ENCODE measurements at regions not wholly inside any gene's neighbourhood (a gene's known extent, or its start where the extent isn't known, plus 50 kb on each side); places are given as distances from the start of the nearest gene placed in this dataset.
"Not testable (repeated sequence)": the region's sequence is repeated elsewhere in the genome, so short reads cannot be mapped to it uniquely, and the experiment has no call there.

DNA sequence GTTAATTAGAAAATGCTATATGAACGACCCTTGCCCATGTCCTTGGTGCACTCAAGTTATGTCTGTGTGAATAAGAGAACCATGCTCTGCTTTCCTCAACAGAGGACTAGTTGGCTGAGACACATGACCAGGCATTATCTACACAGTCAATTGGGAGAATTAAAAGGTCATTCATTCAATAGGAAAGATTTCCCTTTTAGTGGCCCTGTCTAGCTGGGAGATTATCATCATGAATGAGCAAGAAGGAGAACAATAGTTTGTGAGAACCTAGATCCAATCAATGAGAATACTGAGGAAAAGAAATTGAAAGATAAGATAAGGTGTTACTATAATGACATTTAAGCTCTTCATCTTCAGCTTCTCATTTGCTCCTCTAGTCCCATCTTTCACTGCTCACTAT is 1033.4 kb upstream of the LCORL start:
- DNase-seq, result no peak

DNA sequence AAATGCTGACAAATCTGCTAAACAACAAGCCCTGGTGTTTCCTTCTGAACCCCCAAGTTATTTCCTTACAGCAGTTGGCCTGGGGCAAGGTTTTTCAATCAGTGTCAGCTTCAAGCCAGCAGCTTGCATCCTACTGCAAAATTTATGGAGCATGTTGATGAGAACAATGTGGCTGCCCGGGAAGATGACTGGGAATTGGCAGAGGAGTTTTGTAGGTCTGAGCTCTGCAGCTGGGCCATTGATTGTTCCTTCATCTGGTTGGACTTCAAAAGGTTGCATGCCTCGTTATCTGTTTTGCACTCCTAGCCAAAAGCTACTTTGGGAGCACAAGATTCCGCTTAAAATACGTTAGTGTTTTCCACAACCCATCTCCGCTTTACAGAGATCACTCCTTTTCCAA is 1030.3 kb upstream of the LCORL start:
- DNase-seq, result peak in 2 of 3 donors; percentile 57 to 79

DNA sequence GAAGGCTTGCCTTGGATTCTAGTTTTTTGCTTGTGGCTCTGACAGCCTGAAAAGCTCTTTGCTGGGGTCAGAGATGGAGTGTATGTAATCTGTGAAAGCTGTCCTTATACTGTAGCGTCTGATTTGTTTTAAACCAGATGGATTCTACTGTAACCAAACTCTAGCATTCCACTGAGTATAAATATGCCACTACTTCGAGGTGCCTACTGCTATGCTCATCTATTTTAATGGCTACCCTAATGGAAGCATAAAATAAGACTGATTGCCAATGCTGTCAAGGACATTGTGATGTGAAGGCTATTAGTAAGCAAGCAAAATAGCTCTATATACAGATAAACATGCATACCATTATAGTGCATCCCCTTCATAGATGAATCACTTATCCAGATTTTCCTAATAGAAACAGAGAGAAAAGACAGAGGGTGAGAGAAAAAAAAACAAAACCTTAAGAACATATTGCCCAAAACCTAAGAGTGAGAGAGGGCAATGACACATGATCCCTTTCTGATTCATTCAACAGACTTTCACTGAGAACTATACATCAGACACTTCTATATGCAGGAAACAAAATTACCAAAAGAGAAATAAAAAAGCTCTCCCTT is 1025.8 kb upstream of the LCORL start:
- DNase-seq, result peak in 1 of 3 donors; percentile 5

DNA sequence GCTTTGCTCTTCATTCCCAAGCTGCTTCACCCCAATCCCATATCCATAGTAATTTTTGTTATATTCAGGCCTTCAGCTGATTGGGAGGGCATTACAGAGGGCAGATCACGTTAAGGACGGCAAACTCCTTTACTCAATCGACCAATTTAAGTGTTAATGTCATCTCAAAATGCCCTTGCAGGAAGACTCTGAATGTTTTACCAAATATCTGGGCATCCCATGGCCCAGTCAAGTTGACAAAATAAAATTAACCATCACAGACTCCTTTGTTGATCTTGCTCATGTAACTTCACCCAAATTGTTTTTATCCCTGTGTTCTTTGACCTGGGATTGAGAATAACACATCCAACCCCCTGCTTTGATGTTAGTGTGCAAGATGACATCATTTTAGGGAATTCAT is 1018.3 kb upstream of the LCORL start:
- no peak for DNase-seq

DNA sequence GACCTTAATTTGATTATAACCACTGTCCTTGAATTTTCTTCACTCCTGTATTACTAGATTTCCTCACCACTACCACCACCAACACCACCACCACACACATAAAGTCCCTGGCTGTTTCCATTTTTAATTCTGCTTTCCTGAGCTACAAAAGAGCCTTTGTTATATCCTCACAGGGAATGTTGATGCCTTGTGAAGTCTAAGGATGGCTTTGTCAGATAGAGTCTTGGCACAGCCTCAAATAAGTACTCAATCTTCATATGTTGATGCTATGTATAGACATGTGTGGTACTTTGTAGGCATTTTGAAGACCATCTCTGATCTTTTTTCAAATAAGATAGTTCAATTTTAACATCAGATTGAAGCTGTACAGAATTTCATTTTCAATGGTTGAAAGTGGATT is 1016.7 kb upstream of the LCORL start:
- no peak for DNase-seq

DNA sequence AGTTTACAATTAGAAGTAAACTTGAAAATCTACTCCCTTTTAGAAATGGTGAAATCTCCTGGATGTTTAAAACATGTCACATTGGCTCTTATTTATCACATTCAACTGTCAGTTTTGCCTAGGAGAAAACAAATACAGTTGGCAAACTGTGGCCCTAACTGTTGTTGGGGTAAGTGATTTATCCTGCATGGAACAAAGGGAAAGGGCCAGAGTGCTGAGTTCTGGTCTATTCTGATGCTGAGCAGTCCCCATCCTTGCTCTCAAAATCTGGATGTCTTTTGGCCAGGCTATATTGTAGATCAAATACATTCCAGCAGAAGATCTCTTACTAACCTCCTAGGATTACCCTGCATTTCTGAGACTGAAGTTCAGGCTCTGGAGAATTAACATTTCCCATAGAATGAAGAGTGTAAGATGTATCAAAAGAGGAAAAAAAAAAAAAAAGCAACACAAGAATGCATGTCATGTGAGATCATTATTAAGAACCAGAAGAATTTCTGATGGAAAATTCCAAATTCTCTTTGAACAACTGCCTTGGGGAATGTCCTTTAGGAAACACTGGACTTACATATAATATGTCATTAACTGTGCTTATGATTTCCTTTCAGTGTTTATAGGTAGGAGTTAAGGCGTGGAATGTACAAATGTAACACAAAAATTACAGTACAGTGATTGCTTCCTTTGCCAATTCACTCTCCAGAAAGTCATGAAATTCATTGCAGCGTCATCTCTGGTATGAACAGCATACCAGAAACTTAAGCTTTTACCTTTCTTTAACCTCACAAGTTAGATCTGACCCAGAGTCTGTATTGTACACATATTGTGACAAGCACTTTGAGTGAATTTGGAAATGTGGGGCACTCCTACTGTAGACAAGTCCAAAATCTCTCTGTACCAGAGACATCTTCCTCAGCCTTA is 1012.5 kb upstream of the LCORL start:
- DNase-seq, result peak in 1 of 3 donors; percentile 39

DNA sequence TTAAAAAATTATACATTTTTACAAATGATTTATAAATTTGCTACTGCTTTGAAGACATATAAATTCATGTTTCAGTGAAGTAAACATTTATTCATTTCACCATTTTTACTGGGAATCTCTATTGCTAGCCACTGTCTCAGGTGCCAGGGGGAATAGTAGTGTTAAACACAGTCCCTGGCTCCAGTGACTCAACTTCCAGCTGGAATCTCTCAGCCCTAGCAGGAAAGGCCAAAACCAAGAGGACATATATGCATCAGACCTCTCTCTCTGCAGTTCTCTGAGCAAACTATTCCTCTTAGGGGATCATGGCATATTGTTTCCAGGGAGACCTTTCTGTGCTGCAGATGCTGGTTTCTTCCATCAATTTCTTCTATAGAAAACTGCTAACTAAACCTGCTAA is 1009.0 kb upstream of the LCORL start:
- DNase-seq, result no peak

DNA sequence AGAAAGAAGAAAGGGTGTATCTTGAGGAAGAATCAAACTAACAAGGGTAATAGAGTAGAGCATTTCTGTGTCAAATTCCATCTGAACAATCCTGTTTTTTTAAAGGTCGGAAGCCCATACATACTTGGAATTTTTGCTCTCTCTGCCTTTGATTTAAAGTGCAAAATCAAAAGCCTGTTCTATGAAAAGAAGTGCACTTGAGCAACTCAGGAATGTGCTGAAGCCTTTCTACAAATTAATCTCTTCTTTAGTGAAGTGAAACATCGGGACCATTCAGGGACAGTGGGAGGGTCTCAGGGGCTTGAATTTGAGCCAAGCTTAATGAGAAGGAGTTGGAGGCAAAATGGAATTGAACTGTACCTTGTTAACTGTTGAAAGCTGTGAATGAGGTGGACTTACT is 1008.5 kb upstream of the LCORL start:
- no peak for DNase-seq

DNA sequence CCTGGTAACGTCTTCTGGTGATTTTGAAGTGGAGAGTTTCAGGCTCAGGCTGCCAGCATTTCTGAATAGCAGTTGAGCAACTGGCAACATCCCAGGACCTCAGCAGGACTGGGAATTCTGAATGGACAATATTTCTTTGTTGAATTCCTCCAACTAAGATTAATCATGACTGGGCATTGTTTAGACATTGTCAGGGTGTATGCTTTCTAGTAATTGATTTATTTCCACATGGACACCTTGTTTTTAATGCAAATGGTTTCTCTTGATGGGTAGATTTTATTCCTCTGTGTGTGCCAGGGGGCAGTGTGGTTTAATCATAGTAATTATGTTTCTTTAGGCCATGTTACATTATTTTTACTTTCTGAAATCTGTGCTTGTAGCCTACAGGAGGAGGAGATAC is 1004.7 kb upstream of the LCORL start:
- peak; percentile 8 to 55 (median 33) for DNase-seq

DNA sequence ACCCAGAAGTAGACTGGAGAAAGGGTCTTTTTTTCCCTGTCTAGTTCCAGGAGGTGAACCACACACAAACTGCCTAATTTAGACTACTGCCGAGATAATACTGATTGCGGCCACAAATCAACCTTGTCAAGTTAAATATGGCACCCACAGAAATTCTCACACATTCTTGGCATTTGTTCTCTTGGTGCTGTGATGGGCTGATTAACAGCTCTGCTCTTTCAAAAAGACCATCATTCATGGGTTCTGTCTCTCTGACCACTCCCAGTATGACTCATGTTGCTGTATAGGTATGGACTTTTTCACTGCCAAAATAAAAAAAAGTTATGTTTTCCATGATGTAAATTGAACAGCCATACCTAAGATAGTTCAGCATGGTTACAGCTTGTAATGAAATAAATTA is 1003.5 kb upstream of the LCORL start:
- no peak for DNase-seq

DNA sequence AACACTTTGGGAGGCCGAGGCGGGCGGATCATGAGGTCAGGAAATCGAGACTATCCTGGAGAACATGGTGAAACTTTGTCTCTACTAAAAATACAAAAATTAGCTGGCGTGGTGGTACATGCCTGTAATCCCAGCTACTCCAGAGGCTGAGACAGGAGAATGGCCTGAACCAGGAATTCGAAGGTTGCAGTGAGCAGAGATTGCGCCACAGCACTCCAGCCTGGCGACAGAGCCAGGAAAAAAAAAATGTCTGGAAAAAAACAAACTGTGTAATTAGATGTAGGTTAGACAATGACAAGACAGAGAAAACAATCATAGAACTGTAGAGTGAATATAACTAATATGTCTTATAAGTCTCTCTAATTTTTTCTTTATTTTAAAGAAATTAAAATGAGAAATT is 1002.5 kb upstream of the LCORL start:
- DNase-seq, result no peak

DNA sequence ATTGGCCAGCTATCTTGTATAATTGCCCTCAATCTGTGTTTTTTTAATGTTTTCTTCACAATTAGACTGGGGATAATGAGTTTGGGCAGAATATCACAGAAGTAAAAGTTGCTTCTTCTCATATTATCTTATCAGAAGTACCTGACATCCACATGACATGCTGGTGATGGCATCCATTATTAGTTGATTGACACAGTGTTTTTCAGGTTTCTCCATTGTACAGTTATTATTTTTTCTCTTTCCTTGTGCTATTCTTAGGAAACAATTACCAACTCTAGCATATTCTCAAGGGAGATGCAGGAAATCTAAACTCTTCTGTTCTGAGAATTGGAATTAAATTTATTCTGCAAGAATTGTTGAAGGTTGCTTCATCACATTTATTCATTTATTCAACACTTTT is 1000.1 kb upstream of the LCORL start:
- DNase-seq, result no peak

DNA sequence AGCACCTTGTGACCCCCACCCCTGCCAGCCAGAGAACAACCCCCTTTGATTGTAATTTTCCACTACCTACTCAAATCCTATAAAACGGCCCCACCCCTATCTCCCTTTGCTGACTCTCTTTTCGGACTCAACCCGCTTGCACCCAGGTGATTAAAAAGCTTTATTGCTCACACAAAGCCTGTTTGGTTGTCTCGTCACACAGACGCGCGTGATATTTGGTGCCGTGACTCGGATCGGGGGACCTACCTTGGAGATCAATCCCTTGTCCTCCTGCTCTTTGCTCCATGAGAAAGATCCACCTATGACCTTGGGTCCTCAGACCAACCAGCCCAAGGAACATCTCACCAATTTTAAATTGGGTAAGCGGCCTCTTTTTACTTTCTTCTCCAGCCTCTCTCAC is 995.0 kb upstream of the LCORL start:
- DNase-seq, result not testable (repeated sequence)

DNA sequence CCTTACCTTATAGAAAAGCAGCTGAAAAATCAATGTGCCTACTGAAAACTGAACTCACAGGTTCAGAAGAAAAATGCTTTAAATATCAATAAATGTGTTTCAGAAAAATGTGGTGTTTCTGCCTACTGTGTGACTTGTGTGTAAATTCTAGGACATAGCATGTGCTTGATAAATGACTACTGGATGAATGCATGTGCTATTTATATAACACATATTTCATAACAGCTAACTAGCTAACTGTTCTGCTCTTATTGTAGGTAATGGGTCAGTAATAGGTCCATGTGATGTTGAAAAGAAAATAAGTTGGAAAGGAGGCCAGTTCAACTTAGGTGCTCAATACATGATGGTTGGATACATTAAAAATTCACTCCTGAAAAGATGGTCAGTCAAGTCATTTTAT is 993.0 kb upstream of the LCORL start:
- DNase-seq, result no peak

DNA sequence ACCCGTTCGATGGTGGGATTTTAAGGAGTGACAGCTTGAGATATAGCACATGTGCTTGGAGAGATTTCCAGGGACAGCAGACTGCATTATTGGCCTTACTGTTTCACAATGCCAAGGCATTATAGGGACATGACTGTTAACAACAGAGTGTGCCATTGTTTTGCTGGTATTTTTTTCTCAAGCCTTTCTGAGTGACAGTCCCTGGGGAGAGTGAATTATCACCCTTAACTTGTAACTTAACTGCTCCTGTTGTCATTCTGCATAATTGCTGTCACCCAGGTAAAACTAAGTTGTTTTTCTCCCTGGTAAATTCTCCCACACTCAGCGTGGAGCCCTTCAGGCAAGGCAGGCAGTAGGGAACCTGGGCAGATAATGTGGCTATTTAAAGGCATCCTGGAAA is 989.2 kb upstream of the LCORL start:
- no peak for DNase-seq

DNA sequence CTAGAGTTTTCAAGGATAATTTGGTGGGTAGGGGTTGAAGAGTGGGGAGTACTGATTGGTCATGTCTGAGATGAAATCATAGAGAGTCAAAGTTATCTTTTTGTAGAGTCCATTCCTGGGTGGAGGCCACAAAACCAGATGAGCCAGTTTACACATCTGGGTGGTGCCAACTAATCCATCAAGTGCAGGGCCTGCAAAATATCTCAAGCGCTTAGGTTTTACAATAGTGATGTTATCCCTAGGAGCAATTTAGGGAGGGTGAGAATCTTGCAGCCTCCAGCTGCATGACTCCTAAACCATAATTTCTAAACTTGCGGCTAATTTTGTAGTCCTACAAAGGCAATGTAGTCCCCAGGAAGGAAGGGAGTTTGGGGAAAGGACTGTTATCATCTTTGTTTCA is 988.3 kb upstream of the LCORL start:
- no peak for DNase-seq

DNA sequence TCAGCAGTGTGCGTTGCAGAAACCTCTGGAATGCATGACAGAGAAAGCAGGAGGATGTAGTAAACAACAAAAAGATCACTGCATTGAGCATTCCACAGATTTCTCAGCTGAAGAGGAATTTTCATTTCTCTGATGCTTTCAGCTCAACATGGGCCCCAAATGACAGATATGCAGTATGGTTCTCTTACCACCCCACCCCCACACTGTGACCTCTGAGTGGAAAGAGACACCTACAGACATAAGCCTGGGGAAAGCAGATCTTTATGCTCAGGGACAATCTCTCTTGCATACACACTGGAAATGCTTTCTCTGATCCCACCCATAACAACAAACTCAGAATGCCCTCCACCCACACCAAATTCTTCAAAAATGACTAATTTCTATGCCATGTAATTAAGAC is 983.7 kb upstream of the LCORL start:
- peak in 1 of 3 donors; percentile 7 for DNase-seq

DNA sequence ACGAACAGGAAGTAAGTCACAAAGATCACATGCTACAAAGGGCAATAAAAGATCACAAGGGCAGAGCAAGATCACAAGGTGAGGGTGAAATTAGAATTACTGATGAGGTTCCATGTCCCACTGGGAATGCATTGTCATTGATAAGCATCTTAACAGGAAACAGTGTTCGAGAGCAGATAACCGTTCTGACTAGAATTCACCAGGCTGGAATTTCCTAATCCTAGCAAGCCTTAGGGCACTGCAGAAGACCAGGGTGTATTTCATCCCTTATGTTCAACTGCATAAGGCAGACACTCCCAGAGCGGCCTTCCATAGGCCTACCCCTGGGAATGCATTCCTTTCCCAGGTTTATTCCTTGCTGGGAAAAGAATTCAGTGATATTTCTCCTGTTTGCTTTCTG is 980.6 kb upstream of the LCORL start:
- no peak for DNase-seq

DNA sequence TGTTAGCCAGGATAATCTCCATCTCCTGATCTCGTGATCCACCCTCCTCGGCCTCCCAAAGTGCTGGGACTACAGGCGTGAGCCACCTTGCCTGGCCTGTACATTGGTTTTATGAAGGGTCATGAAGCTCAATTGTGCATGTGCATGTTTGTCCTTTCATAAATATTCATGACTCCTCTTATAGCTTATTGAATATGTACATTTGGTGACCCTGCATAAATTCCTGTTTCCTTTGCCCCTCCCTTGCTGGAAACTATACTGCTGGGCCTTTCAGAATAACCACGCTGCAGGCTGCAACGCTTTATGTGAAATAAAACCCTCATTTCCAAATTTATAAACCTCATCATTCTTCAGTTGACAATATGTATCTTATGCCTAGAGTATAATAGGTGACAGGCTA is 978.0 kb upstream of the LCORL start:
- DNase-seq, result no peak

DNA sequence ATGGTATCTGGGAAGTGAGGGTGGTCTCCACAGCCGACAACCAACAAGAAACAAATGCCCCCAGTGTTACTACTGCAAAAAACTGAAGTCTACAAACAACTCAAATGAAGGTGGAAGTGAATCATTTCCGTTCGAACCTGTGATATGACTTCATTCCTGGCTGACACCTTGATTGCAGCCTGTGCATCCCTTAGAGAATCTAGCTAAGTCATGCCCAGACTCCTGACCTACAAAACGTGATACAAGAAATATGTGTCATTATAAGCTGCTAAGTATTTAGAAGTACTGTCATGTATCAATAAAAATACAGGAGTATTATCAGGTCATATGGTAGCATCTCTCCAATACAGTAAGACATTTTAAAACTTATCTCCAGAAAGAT is 959.7 kb upstream of the LCORL start:
- no peak for DNase-seq

DNA sequence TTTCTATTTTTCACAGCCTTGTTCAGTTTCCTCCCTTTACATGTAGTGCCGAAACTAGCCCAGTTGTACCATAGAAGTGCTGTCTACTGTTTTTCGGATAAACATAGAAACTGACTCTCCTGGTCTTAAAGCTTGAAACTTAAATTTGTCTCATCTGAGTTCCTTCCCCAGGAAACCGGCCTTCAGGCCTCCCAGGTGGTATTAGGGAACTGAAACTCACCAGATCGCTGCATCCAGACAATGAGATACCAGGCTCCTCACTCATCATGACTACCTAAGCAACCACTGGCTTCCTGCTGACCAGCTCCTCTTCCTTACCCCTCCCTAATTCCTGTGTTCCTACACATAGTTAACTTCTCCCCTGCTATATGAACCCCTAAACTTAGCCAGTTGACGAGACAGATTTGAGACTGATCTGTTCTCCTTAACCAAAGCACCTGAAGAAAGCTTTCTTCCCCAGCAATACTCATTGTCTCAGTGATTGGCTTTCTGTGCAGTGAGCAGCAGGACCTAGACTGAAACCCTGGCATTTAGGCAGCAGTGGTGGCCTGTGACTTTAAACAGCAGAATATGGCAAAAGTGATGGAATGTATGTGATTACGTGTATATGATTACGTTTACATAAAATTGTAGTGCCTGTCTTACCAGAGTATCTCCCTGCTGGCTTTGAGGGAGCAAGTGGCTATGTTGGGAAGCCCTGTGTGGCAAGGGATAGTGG is 959.1 kb upstream of the LCORL start:
- no peak for DNase-seq

DNA sequence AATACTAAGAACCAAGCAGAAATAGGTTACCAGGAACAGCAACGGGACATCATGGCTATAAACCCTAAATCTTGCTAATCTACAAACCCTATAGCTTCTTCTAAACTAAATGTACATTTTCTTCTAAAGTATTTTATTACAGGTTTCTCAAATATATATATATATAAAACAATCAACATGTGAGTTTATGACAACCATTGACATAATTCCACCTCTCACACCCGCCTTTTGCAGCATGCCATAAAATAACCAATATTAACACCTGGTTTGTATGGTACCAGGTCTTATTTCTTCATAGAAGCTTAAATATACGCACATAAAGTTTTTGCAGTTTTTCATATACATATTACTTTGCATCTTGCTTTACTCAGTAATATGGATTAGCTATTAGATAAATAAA is 955.3 kb upstream of the LCORL start:
- no peak for DNase-seq
